AG04449 (cell line): ENCODE measurements at regions not wholly inside any gene's neighbourhood (a gene's known extent, or its start where the extent isn't known, plus 50 kb on each side); places are given as distances from the start of the nearest gene placed in this dataset.
A peak's percentile ranks its signal among the peaks of the same experiment; 100 is the strongest.

Experiments used
- CTCF ChIA-PET: fragments of 350-600 bp; formaldehyde crosslinking; extraction: SDS; loops from one replicate; lab custom pipeline; 2021; ENCODE audit warnings: antibody characterized with exemption; lab: Yijun Ruan, JAX
- POLR2A ChIA-PET: fragments of 400-600, 350-600 bp; formaldehyde crosslinking; extraction: SDS; loops from one replicate; lab custom pipeline; 2020; ENCODE audit warnings: antibody characterized with exemption, inconsistent platforms; lab: Yijun Ruan, JAX
- DNase-seq: peaks from one replicate; pipeline ENCODE4 v3.0.0-alpha.2; 2010; ENCODE audit warnings: low read depth, low spot score
- H3K4me3 ChIP-seq: 2 replicates; pipeline ENCODE4 v1.5.1; 2011; ENCODE audit warnings: low read depth, mild to moderate bottlenecking, control low read depth, low read length
- TF ChIP-seq, protein P1 (sequence below): IDR thresholded peaks from one replicate; pipeline ENCODE4 v1.5.1; 2011; ENCODE audit warnings: mild to moderate bottlenecking, moderate library complexity, low read length, control low read depth, inconsistent platforms; ENCODE audit not compliant: insufficient read depth; ENCODE audit errors: missing control alignments

DNA sequence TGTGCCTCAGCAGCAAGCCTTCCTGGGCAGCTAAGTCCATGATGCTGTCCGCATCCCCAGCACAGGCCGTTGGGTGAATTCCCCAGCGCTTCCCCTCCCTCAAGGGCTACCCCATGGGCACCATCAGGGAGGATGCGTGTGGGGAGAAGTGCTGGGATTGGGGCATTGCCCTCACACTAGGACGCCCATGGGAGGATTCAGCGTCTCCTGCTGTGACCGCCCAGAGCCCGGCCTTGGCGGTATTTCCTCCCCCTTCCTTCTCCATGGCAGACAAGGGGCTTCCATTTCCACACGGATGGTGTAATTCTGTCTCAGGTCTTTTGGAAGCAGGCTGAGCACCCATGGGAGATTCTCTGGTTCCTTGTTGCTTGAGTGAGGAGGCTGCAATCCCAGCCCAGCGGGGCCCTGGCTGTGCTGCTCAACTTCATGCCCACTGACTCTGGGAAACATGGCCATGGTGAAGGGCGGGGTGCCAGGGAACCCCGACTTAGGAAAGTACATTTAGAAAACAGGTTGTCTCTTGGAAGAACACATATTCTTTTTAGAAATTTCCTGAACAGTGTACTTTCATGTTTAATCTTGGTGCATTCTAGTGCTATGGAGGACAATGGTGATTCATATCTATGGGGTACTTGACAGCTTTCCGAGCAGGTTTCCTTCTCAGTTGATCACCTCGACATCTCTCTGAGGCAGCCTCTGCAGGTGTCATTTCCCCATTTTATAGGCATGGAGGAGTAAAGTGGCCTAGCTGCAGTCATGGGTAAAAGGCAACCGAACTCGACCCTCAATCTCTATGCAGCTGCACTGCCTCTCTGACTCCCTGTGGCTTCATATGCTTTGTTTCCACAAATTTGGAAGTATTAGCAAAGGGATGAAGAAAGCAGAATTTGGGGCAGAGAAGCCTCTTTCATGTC is 178.2 kb upstream of the CST7 start:
- ChIA-PET CTCF (interaction anchor here (0.9 kb wide), 1 partner anchor 11 kb away, joined by 3 read pairs; no protein-coding TSS in a partner anchor), POLR2A (no interaction called here)
- TF ChIP-seq, protein P1, sequence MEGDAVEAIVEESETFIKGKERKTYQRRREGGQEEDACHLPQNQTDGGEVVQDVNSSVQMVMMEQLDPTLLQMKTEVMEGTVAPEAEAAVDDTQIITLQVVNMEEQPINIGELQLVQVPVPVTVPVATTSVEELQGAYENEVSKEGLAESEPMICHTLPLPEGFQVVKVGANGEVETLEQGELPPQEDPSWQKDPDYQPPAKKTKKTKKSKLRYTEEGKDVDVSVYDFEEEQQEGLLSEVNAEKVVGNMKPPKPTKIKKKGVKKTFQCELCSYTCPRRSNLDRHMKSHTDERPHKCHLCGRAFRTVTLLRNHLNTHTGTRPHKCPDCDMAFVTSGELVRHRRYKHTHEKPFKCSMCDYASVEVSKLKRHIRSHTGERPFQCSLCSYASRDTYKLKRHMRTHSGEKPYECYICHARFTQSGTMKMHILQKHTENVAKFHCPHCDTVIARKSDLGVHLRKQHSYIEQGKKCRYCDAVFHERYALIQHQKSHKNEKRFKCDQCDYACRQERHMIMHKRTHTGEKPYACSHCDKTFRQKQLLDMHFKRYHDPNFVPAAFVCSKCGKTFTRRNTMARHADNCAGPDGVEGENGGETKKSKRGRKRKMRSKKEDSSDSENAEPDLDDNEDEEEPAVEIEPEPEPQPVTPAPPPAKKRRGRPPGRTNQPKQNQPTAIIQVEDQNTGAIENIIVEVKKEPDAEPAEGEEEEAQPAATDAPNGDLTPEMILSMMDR = no peak

DNA sequence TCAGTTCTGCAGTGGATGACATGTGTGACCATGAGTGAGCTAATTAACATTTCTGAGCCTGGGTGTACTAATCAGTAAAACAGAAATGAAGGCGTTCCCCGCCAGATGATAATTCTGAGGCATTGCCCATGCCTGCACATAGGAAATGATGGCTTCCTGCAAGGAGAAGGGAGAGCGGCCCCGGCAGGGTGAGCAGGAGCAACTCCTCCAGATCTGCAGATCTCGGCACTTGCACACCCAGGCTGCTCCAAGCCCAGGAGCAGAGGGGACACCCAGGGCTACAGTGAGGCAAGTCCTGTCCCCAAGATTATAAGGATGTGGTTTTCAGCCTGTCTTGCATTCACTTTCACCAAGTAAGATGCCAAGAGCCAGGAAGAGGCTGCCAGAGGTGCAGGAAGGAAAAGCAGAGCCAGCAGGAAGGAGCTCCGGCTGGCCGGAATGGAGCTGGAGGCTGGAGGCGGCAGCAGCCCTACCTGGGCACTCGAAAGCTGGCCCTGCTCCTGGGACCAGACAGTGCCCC is 177.5 kb upstream of the CST7 start:
- DNase-seq = no peak
- CTCF ChIA-PET = interaction anchor here (0.9 kb wide), 1 partner anchor 10 kb away, joined by 3 read pairs; no protein-coding TSS in a partner anchor
- TF ChIP-seq, protein P1 = no peak
- H3K4me3 ChIP-seq = no peak overlapping the region
- POLR2A ChIA-PET = interaction anchor here (0.7 kb wide), 1 partner anchor 451 kb away, joined by 4 read pairs; no protein-coding TSS in a partner anchor

More for the DNA sequence above, 178.2 kb upstream of the CST7 start:
- no peak for DNase-seq
- no peak overlapping the region for H3K4me3 ChIP-seq

DNA sequence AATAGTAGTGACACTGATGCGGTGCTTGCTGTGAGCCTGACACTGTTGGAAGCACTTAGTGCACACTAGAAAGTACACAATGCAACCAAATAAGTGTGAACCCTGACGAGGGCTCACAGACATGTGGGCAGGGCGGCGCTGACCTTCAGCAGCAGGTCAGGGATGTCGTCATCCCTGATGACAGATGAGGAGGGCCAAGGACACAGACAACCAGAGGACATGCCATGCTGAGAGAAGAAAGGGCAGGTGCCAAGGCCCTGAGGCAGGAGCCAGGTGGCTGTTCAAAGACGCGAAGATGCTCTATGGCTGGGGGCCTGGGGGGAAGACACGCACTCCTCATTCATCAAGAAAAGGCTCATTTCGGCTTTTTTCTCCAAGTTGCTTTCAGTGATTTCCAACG is 176.4 kb upstream of the CST7 start:
- CTCF ChIA-PET = no interaction called here
- TF ChIP-seq, protein P1 = no peak
- POLR2A ChIA-PET = no interaction called here
- no peak overlapping the region for H3K4me3 ChIP-seq
- no peak for DNase-seq

DNA sequence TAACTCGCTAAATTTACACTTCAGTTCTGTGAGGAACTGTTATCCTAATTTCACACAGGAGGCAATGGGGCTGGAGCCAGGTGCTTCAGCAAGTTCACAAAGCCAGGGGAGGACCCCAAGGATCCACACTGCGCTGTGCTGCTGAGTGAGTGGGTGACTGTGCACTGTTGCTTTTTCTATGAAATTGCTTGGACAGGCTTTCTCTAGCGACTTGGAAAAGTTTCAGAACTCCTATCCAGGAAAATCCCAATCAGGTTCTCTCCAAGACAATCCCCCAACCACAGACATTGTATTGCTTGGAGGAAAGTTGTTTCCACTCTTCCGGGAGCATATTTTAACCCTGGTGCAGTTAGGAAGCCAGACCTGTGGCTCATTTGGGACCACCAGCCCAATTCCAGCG is 175.9 kb upstream of the CST7 start:
- CTCF ChIA-PET = interaction anchor here (0.6 to 1.3 kb wide), 4 partner anchors 13 to 613 kb away, joined by 3 read pairs; no protein-coding TSS in a partner anchor
- POLR2A ChIA-PET = interaction anchor here (0.7 kb wide), 1 partner anchor 15 kb away, joined by 3 read pairs; no protein-coding TSS in a partner anchor
- DNase-seq = no peak
- H3K4me3 ChIP-seq = no peak overlapping the region
- TF ChIP-seq, protein P1 = no peak

- TF ChIP-seq, protein P1 = no peak
- H3K4me3 ChIP-seq = no peak overlapping the region
- CTCF ChIA-PET = interaction anchor here (0.6 to 1.3 kb wide), 5 partner anchors 13 to 613 kb away, joined by 3 read pairs; no protein-coding TSS in a partner anchor
- POLR2A ChIA-PET = interaction anchor here (0.7 to 1.3 kb wide), 2 partner anchors 14 to 123 kb away, joined by 3 read pairs; no protein-coding TSS in a partner anchor
- peak; percentile 75 for DNase-seq
Observed at GRCh38 chr20:24773751-24774201, 175.3 kb upstream of the CST7 start.

- POLR2A ChIA-PET = no interaction called here
- CTCF ChIA-PET = no interaction called here
- DNase-seq = no peak
- no peak overlapping the region for H3K4me3 ChIP-seq
- TF ChIP-seq, protein P1 = no peak
Observed at GRCh38 chr20:24775966-24776365, 173.1 kb upstream of the CST7 start.
